ENCODE measurements at regions not wholly inside any gene's neighbourhood (a gene's known extent, or its start where the extent isn't known, plus 50 kb on each side); places are given as distances from the start of the nearest gene placed in this dataset.

DNA sequence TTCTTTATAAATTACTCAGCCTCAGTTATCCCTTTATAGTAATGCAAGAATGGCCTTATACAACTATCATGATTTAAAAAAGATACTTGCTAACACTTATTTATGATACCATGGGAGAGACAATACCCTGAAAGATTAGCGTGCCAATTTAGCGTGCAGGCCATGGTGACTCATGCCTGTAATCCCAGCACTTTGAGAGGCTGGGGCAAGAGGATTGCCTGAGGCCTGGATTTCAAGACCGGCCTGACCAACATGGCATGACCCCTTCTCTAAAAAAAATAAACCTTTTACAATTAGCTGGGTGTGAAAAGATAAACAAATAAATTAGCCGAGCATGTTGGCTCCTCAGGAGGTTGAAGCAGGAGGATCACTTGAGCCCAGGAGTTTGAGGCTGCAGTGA, 493.4 kb upstream of the FSIP2 start:
- no peak overlapping the region for H2BK15ac ChIP-seq (ENCODE audit: low read depth, poor library complexity, severe bottlenecking)
- H3K79me1 ChIP-seq (replicated peaks; ENCODE audit: low read length, poor library complexity, severe bottlenecking): no peaks in the 10 kb centered on the region
- H3K18ac ChIP-seq (ENCODE audit: low read depth in 1 of 2, low read length in 2 of 2): no peak overlapping the region
- H3K4ac ChIP-seq (ENCODE audit: low read depth in 1 of 2, low read length in 2 of 2): no peak overlapping the region
- no peak overlapping the region for H4K91ac ChIP-seq (ENCODE audit: low read length)
- H3K27me3 ChIP-seq (ENCODE audit: control insufficient read depth in 1 of 2, insufficient read depth in 1 of 2, low read length in 2 of 2): no peaks in the 10 kb centered on the region
- no peaks in the 10 kb centered on the region for H3K9me3 ChIP-seq (ENCODE audit: control insufficient read depth, low read length)
- H3K4me3 ChIP-seq (ENCODE audit: insufficient read depth in 1 of 2, low read depth in 1 of 2, low read length in 2 of 2): no peak overlapping the region
- H3K4me2 ChIP-seq (ENCODE audit: low read length, poor library complexity, severe bottlenecking): no peak overlapping the region
- no peak overlapping the region for H2BK12ac ChIP-seq (ENCODE audit: low read length in 2 of 2)
- no peak overlapping the region for H2BK120ac ChIP-seq (ENCODE audit: low read depth, low read length)
- H3K4me1 ChIP-seq (ENCODE audit: control insufficient read depth, insufficient read depth, low read depth, low read length): no peaks in the 10 kb centered on the region
- H4K8ac ChIP-seq (ENCODE audit: low read length): no peak overlapping the region
- H3K36me3 ChIP-seq (ENCODE audit: control insufficient read depth in 1 of 2, insufficient read depth in 2 of 2, low read depth in 1 of 2, low read length in 2 of 2): no peaks in the 10 kb centered on the region
- H3K27ac ChIP-seq (ENCODE audit: low read length, poor library complexity, severe bottlenecking): no peak overlapping the region
- 90% methylated on average over 3 of the region's 4 CpGs for WGBS
- H2BK5ac ChIP-seq (ENCODE audit: low read depth, low read length, poor library complexity, severe bottlenecking): no peak overlapping the region
- H3K9ac ChIP-seq (ENCODE audit: low read length): no peak overlapping the region
- no peak overlapping the region for H3K23ac ChIP-seq (ENCODE audit: low read length in 2 of 2)
- no peak overlapping the region for H2AFZ ChIP-seq (ENCODE audit: low read depth, low read length)
- H2AK5ac ChIP-seq (ENCODE audit: low read length, severe bottlenecking): no peak overlapping the region
- no peak for DNase-seq
- no peak overlapping the region for H3K14ac ChIP-seq (ENCODE audit: low read length in 2 of 2)

DNA sequence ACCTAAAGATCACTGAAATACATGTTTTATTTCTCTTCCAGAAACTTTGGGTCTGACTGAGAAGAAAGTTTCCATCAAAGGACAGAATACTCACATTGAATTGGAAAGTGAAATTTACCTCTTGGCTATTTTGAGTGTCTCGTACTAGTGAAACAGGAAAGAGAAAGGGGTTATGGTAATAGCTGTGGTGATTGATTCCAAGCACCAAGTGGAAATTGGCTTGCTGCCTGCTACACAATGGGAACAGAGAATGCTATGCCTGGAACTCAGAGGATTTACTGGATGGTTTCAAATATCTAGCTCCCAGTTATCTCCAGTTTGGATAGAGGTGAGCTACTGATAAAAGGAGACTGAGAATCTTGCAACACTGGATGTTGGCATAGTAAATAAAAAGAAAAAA, 492.8 kb upstream of the FSIP2 start:
- Histone ChIP-seq H2AK5ac (ENCODE audit: low read length, severe bottlenecking) (no peak overlapping the region), H3K9ac (ENCODE audit: low read length) (no peak overlapping the region), H3K4me1 (ENCODE audit: control insufficient read depth, insufficient read depth, low read depth, low read length) (no peaks in the 10 kb centered on the region), H3K23ac (ENCODE audit: low read length in 2 of 2) (no peak overlapping the region), H3K9me3 (ENCODE audit: control insufficient read depth, low read length) (no peaks in the 10 kb centered on the region), H2BK12ac (ENCODE audit: low read length in 2 of 2) (no peak overlapping the region), H4K91ac (ENCODE audit: low read length) (no peak overlapping the region), H3K36me3 (ENCODE audit: control insufficient read depth in 1 of 2, insufficient read depth in 2 of 2, low read depth in 1 of 2, low read length in 2 of 2) (no peaks in the 10 kb centered on the region), H3K4ac (ENCODE audit: low read depth in 1 of 2, low read length in 2 of 2) (no peak overlapping the region), H3K4me2 (ENCODE audit: low read length, poor library complexity, severe bottlenecking) (no peak overlapping the region), H4K8ac (ENCODE audit: low read length) (no peak overlapping the region), H3K14ac (ENCODE audit: low read length in 2 of 2) (no peak overlapping the region), H2BK15ac (ENCODE audit: low read depth, poor library complexity, severe bottlenecking) (no peak overlapping the region), H2AFZ (ENCODE audit: low read depth, low read length) (no peak overlapping the region), H3K79me1 (replicated peaks; ENCODE audit: low read length, poor library complexity, severe bottlenecking) (no peaks in the 10 kb centered on the region), H3K18ac (ENCODE audit: low read depth in 1 of 2, low read length in 2 of 2) (no peak overlapping the region), H2BK5ac (ENCODE audit: low read depth, low read length, poor library complexity, severe bottlenecking) (no peak overlapping the region), H3K27me3 (ENCODE audit: control insufficient read depth in 1 of 2, insufficient read depth in 1 of 2, low read length in 2 of 2) (no peaks in the 10 kb centered on the region), H2BK120ac (ENCODE audit: low read depth, low read length) (no peak overlapping the region), H3K27ac (ENCODE audit: low read length, poor library complexity, severe bottlenecking) (no peak overlapping the region), H3K4me3 (ENCODE audit: insufficient read depth in 1 of 2, low read depth in 1 of 2, low read length in 2 of 2) (no peak overlapping the region)
- 98% methylated on average over 1 of the region's 1 CpG for WGBS
- DNase-seq: no peak

DNA sequence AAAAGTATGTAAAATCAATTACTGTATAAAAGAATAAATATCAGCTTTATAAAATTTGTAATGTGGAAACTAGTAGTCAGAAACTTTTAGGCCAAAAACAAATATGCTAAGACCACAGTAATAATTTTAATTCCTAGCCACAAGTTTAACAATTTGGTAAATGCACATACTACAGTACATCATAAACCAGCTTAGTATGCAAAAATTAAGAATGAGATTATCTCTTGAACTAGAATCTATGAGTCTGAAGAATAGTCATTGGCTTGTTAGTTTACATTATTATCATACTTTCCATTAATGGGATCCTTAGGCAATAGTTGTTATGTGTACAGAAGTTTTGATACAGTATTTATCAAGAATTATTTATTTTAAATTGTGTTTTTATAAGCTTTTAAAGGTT, 491.9 kb upstream of the FSIP2 start:
- Histone ChIP-seq H4K8ac (ENCODE audit: low read length) (no peak overlapping the region), H3K9me3 (ENCODE audit: control insufficient read depth, low read length) (no peaks in the 10 kb centered on the region), H2AFZ (ENCODE audit: low read depth, low read length) (no peak overlapping the region), H3K4ac (ENCODE audit: low read depth in 1 of 2, low read length in 2 of 2) (no peak overlapping the region), H3K18ac (ENCODE audit: low read depth in 1 of 2, low read length in 2 of 2) (no peak overlapping the region), H3K79me1 (replicated peaks; ENCODE audit: low read length, poor library complexity, severe bottlenecking) (no peaks in the 10 kb centered on the region), H2BK5ac (ENCODE audit: low read depth, low read length, poor library complexity, severe bottlenecking) (no peak overlapping the region), H3K36me3 (ENCODE audit: control insufficient read depth in 1 of 2, insufficient read depth in 2 of 2, low read depth in 1 of 2, low read length in 2 of 2) (no peaks in the 10 kb centered on the region), H2BK15ac (ENCODE audit: low read depth, poor library complexity, severe bottlenecking) (no peak overlapping the region), H3K27me3 (ENCODE audit: control insufficient read depth in 1 of 2, insufficient read depth in 1 of 2, low read length in 2 of 2) (no peaks in the 10 kb centered on the region), H3K4me1 (ENCODE audit: control insufficient read depth, insufficient read depth, low read depth, low read length) (no peaks in the 10 kb centered on the region), H3K9ac (ENCODE audit: low read length) (no peak overlapping the region), H2BK120ac (ENCODE audit: low read depth, low read length) (no peak overlapping the region), H3K4me2 (ENCODE audit: low read length, poor library complexity, severe bottlenecking) (no peak overlapping the region), H2AK5ac (ENCODE audit: low read length, severe bottlenecking) (no peak overlapping the region), H3K27ac (ENCODE audit: low read length, poor library complexity, severe bottlenecking) (no peak overlapping the region), H3K14ac (ENCODE audit: low read length in 2 of 2) (no peak overlapping the region), H4K91ac (ENCODE audit: low read length) (no peak overlapping the region), H3K4me3 (ENCODE audit: insufficient read depth in 1 of 2, low read depth in 1 of 2, low read length in 2 of 2) (no peak overlapping the region), H3K23ac (ENCODE audit: low read length in 2 of 2) (no peak overlapping the region), H2BK12ac (ENCODE audit: low read length in 2 of 2) (no peak overlapping the region)
- DNase-seq: no peak

DNA sequence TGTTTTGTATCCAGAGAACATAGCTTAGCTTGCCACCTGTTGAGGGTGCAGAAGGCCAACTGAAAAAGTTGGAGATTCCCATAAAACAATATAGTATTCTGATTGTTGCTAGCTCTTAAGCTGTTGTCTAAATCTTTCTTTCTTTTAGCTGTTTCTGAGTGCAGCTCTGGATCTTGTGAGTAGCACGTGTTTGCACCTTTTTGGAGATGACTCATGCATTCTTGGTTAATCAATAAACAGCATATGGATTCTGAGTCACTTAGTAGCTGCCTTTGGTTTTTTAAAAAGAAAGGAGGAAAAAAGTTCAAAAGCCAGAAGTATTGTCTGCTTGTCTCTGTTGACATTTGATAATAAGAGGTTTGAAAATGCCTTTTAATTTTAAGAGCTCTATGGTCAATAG, 483.0 kb upstream of the FSIP2 start:
- no peak overlapping the region for H3K4ac ChIP-seq (ENCODE audit: low read depth in 1 of 2, low read length in 2 of 2)
- H2BK15ac ChIP-seq (ENCODE audit: low read depth, poor library complexity, severe bottlenecking): no peak overlapping the region
- no peak overlapping the region for H3K27ac ChIP-seq (ENCODE audit: low read length, poor library complexity, severe bottlenecking)
- H3K4me2 ChIP-seq (ENCODE audit: low read length, poor library complexity, severe bottlenecking): no peak overlapping the region
- H3K79me1 ChIP-seq (replicated peaks; ENCODE audit: low read length, poor library complexity, severe bottlenecking): no peaks in the 10 kb centered on the region
- peak; percentile 9 for DNase-seq
- H3K14ac ChIP-seq (ENCODE audit: low read length in 2 of 2): no peak overlapping the region
- H4K8ac ChIP-seq (ENCODE audit: low read length): no peak overlapping the region
- no peak overlapping the region for H2BK120ac ChIP-seq (ENCODE audit: low read depth, low read length)
- 3% methylated on average over 1 of the region's 1 CpG for WGBS
- no peak overlapping the region for H3K23ac ChIP-seq (ENCODE audit: low read length in 2 of 2)
- H3K36me3 ChIP-seq (ENCODE audit: control insufficient read depth in 1 of 2, insufficient read depth in 2 of 2, low read depth in 1 of 2, low read length in 2 of 2): no peaks in the 10 kb centered on the region
- no peak overlapping the region for H2AFZ ChIP-seq (ENCODE audit: low read depth, low read length)
- no peak overlapping the region for H2BK5ac ChIP-seq (ENCODE audit: low read depth, low read length, poor library complexity, severe bottlenecking)
- H4K91ac ChIP-seq (ENCODE audit: low read length): no peak overlapping the region
- no peak overlapping the region for H3K9ac ChIP-seq (ENCODE audit: low read length)
- no peak overlapping the region for H3K4me3 ChIP-seq (ENCODE audit: insufficient read depth in 1 of 2, low read depth in 1 of 2, low read length in 2 of 2)
- no peak overlapping the region for H3K18ac ChIP-seq (ENCODE audit: low read depth in 1 of 2, low read length in 2 of 2)
- no peaks in the 10 kb centered on the region for H3K4me1 ChIP-seq (ENCODE audit: control insufficient read depth, insufficient read depth, low read depth, low read length)
- no peaks in the 10 kb centered on the region for H3K27me3 ChIP-seq (ENCODE audit: control insufficient read depth in 1 of 2, insufficient read depth in 1 of 2, low read length in 2 of 2)
- H2AK5ac ChIP-seq (ENCODE audit: low read length, severe bottlenecking): no peak overlapping the region
- H2BK12ac ChIP-seq (ENCODE audit: low read length in 2 of 2): no peak overlapping the region
- no peaks in the 10 kb centered on the region for H3K9me3 ChIP-seq (ENCODE audit: control insufficient read depth, low read length)
